MM.1S (cell line): ENCODE measurements at regions not wholly inside any gene's neighbourhood (a gene's known extent, or its start where the extent isn't known, plus 50 kb on each side); places are given as distances from the start of the nearest gene placed in this dataset.

ENCODE experiments used
- DNase-seq: peaks from one replicate; pipeline ENCODE4 v3.0.0-alpha.2; 2015
- H2AFZ ChIP-seq: fragments of 300-600 bp; sonication (generic); 2 replicates; pipeline ENCODE4 v1.6.0; 2016; ENCODE audit warnings: antibody characterized with exemption, low read length
- H3F3A ChIP-seq: fragments of 300-600 bp; sonication (generic); 2 replicates; pipeline ENCODE4 v1.6.1; 2016; ENCODE audit warnings: mild to moderate bottlenecking, antibody characterized with exemption, low read length, moderate library complexity, mixed read lengths; ENCODE audit not compliant: insufficient read depth
- H3K27ac ChIP-seq: fragments of 300-600 bp; sonication (generic); 2 replicates; pipeline ENCODE4 v1.5.1; 2016; ENCODE audit warnings: mild to moderate bottlenecking, low read length
- H3K27me3 ChIP-seq: fragments of 300-600 bp; sonication (generic); replicated peaks from 2 replicates; pipeline ENCODE4 v1.6.0; 2016; ENCODE audit warnings: low read length; ENCODE audit not compliant: insufficient read depth
- H3K36me3 ChIP-seq: fragments of 300-600 bp; sonication (generic); replicated peaks from 2 replicates; pipeline ENCODE4 v1.6.1; 2016; ENCODE audit warnings: mild to moderate bottlenecking, low read length, mixed read lengths; ENCODE audit not compliant: insufficient read depth
- H3K4me1 ChIP-seq: fragments of 300-600 bp; sonication (generic); 2 replicates; pipeline ENCODE4 v1.6.1; 2016; ENCODE audit warnings: low read length, mixed read lengths
- H3K4me2 ChIP-seq: fragments of 300-600 bp; sonication (generic); 2 replicates; pipeline ENCODE4 v1.6.0; 2016; ENCODE audit warnings: low read depth, low read length
- H3K4me3 ChIP-seq: fragments of 300-600 bp; sonication (generic); 2 replicates; pipeline ENCODE4 v1.5.1; 2016; ENCODE audit warnings: low read length, mixed read lengths
- H3K79me2 ChIP-seq: fragments of 300-600 bp; sonication (generic); 2 replicates; pipeline ENCODE4 v1.6.1; 2016; ENCODE audit warnings: mixed run types, low read length, mixed read lengths
- H3K9ac ChIP-seq: fragments of 300-600 bp; sonication (generic); 2 replicates; pipeline ENCODE4 v1.6.1; 2016; ENCODE audit warnings: low read length, mixed read lengths
- H3K9me2 ChIP-seq: fragments of 300-600 bp; sonication (generic); replicated peaks from 2 replicates; pipeline ENCODE4 v1.6.1; 2016; ENCODE audit warnings: mild to moderate bottlenecking, low read length, mixed read lengths; ENCODE audit not compliant: insufficient read depth
- H3K9me3 ChIP-seq: fragments of 300-600 bp; sonication (generic); replicated peaks from 2 replicates; pipeline ENCODE4 v1.6.1; 2016; ENCODE audit warnings: mild to moderate bottlenecking, low read length, mixed read lengths; ENCODE audit not compliant: insufficient read depth
- H4K20me1 ChIP-seq: fragments of 300-600 bp; sonication (generic); 2 replicates; pipeline ENCODE4 v1.6.1; 2016; ENCODE audit warnings: mild to moderate bottlenecking, low read length, moderate library complexity, mixed read lengths; ENCODE audit not compliant: insufficient read depth
- CTCF ChIP-seq: fragments of 300-600 bp; sonication (generic); IDR thresholded peaks from 2 replicates; pipeline ENCODE4 v1.5.1; 2016; ENCODE audit warnings: antibody characterized with exemption, low read length, mixed read lengths
- EZH2 ChIP-seq: fragments of 300-600 bp; sonication (generic); optimal IDR thresholded peaks from 2 replicates; pipeline ENCODE3; 2017; ENCODE audit warnings: low read depth, mild to moderate bottlenecking, antibody characterized with exemption, low read length, mixed read lengths
- EZH2phosphoT487 ChIP-seq: fragments of 300-600 bp; sonication (generic); IDR thresholded peaks from 2 replicates; pipeline ENCODE4 v1.6.1; 2018; ENCODE audit warnings: antibody characterized with exemption, low read length

GRCh38 chr2:144580521-144581161 lies 60.7 kb upstream of the ZEB2 start:
- no peak overlapping the region for H3K27ac ChIP-seq
- H3K9ac ChIP-seq: no peak overlapping the region
- no peak overlapping the region for H3K4me3 ChIP-seq
- H3F3A ChIP-seq: no peaks in the 10 kb centered on the region
- no peaks in the 10 kb centered on the region for H3K79me2 ChIP-seq
- no peaks in the 10 kb centered on the region for H4K20me1 ChIP-seq
- H3K36me3 ChIP-seq: no peaks in the 10 kb centered on the region
- H3K27me3 ChIP-seq: no peaks in the 10 kb centered on the region
- H2AFZ ChIP-seq: no peak overlapping the region
- H3K9me3 ChIP-seq: no peaks in the 10 kb centered on the region; the same call in 1 of the 2 replicates
- no peaks in the 10 kb centered on the region for H3K9me2 ChIP-seq
- DNase-seq: no peak
- H3K4me2 ChIP-seq: no peak overlapping the region
- no peaks in the 10 kb centered on the region for H3K4me1 ChIP-seq
- TF ChIP-seq EZH2 (no peak), CTCF (no peak), EZH2phosphoT487 (no peak)

GRCh38 chr2:144579556-144579955 lies 59.6 kb upstream of the ZEB2 start:
- no peak overlapping the region for H2AFZ ChIP-seq
- no peaks in the 10 kb centered on the region for H3K79me2 ChIP-seq
- no peak overlapping the region for H3K9ac ChIP-seq
- H3K27ac ChIP-seq: no peak overlapping the region
- H3F3A ChIP-seq: no peaks in the 10 kb centered on the region
- no peaks in the 10 kb centered on the region for H4K20me1 ChIP-seq
- no peaks in the 10 kb centered on the region; the same call in 1 of the 2 replicates for H3K9me3 ChIP-seq
- no peaks in the 10 kb centered on the region for H3K4me1 ChIP-seq
- no peak for TF ChIP-seq EZH2phosphoT487
- no peak for TF ChIP-seq CTCF
- no peak for TF ChIP-seq EZH2
- H3K9me2 ChIP-seq: no peaks in the 10 kb centered on the region
- no peak for DNase-seq
- no peaks in the 10 kb centered on the region for H3K36me3 ChIP-seq
- H3K27me3 ChIP-seq: no peaks in the 10 kb centered on the region
- no peak overlapping the region for H3K4me2 ChIP-seq
- no peak overlapping the region for H3K4me3 ChIP-seq

GRCh38 chr2:144578099-144578498 lies 58.2 kb upstream of the ZEB2 start:
- Histone ChIP-seq H3F3A (no peaks in the 10 kb centered on the region), H3K27ac (no peak overlapping the region), H3K36me3 (no peaks in the 10 kb centered on the region), H3K4me2 (no peak overlapping the region), H3K27me3 (no peaks in the 10 kb centered on the region), H3K4me3 (no peak overlapping the region), H3K79me2 (no peaks in the 10 kb centered on the region), H3K9me3 (no peaks in the 10 kb centered on the region; the same call in 1 of the 2 replicates), H3K4me1 (no peaks in the 10 kb centered on the region), H2AFZ (no peak overlapping the region), H3K9me2 (no peaks in the 10 kb centered on the region), H3K9ac (no peak overlapping the region), H4K20me1 (no peaks in the 10 kb centered on the region)
- no peak for TF ChIP-seq EZH2
- TF ChIP-seq EZH2phosphoT487: no peak
- no peak for TF ChIP-seq CTCF
- DNase-seq: no peak
